GM18499 (cell line): ENCODE measurements at regions not wholly inside any gene's neighbourhood (a gene's known extent, or its start where the extent isn't known, plus 50 kb on each side); places are given as distances from the start of the nearest gene placed in this dataset.

ENCODE experiments used
- ATAC-seq: cut with Tn5 transposase; IDR thresholded peaks from one replicate; pipeline ENCODE4 v1.9.1; 2021; ENCODE audit warnings: moderate number of reproducible peaks; ENCODE audit not compliant: insufficient read depth, unreplicated experiment

DNA sequence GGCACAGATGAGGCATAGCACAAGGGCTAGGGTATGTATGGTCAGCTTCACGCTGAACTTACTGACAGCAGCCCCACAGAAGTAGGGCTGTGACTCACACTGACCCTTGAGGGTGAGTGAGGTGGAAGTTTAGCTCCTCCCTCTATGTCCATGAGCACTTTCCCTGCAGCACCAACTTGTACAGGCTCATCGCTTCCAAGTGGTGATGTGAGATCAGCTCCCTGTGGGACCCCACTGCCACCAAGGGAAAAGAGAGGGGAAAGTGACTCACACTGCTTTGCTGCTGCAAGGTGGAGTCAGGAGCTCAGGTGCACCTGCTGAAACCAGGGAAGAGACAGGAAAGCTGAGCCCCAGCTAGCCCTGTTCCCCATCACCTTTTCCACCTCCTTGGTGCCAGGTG is 91.5 kb downstream of the TEX51 start:
- ATAC-seq, result no peak

- ATAC-seq, result no peak
These were observed 92.2 kb downstream of the TEX51 start for GRCh38 chr2:126990605-126991532.

GRCh38 chr2:126994340-126994777 is 95.7 kb downstream of the TEX51 start:
- ATAC-seq, result no peak

DNA sequence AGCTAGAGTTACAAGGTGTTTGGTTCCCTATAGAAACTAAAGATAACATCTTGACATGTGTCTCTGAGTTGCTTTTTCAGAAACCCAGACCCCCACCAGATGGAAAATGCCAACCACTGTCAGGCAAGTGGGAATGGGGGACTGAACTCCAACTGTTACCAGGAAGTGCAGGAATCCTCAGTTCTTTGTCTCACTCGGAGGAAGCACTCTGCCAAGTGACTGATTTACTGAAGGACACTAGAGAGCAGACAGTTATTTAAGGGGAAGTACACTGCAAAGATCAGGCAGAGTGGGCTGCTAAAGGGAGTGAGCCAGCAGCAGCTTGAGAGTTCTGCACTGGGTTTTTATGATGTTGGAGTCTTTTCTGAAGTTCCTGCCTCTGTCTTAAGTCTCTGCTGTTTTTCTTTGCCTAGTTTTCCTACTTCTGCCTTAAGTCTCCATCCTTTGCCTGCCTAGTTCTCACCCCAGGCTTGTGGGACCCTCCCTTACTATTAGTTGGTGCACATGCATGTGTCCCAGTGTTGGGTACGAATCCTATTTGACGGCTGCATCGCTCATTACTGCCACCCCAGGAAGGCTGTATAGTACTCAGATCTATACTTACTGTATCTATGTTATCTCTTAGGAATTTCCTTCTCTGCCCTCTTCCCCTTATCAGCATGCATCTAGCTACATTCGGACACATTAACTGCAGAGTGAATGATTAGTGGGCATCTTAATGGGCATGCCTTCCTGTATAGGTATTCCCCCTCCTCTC is 97.1 kb downstream of the TEX51 start:
- no peak for ATAC-seq

DNA sequence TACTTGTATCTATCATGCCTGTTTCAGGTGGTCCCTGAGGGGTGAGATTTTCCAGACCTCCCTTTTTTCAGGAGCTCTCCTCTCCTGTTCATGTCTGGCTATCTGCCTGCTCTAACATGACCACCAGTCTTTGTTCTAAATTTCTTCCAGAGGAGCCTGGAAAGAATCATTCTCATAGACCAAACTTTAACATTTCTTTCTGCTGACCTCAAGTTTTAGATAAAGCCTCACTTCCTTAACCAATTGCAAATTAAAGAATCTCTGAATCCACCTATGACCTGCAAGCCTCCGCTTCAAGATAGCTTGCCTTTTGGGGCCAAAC is 97.6 kb downstream of the TEX51 start:
- no peak for ATAC-seq
